Stimulated activated CD4-positive, alpha-beta T cell treated with anti-CD3 and anti-CD28 coated beads, Interleukin-1b, Interleukin-23, amount 100 ng/mL, for 48 hours (primary cell): ENCODE measurements at regions not wholly inside any gene's neighbourhood (a gene's known extent, or its start where the extent isn't known, plus 50 kb on each side); places are given as distances from the start of the nearest gene placed in this dataset.

Source experiments
- DNase-seq: peaks from one replicate; pipeline ENCODE4 v3.0.0-alpha.2; 2020

DNA sequence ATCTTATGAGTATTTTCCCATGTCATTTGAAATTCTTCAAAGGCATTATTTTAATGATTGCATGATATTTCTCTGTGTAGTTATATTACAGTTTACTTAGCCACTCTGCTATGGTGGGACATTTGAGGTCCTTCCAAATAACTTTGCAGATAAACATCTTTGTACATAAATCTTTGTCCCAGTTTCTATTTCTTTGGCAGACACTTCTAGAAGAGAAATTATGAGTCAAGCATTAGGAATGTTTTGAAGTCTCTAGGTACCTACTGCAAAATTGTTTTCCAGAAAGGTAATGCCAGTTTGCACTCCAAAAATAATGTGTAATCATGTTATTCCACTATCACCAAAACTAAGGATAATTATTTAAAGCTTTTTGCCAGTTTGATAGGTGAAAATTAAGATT lies 149.7 kb downstream of the EN1 start:
- no peak for DNase-seq

- no peak for DNase-seq
Observed at GRCh38 chr2:118696786-118697465, 150.5 kb downstream of the EN1 start.

GRCh38 chr2:118693287-118693822 lies 154.1 kb downstream of the EN1 start:
- no peak for DNase-seq

GRCh38 chr2:118689874-118690273 lies 157.6 kb downstream of the EN1 start:
- no peak for DNase-seq

DNA sequence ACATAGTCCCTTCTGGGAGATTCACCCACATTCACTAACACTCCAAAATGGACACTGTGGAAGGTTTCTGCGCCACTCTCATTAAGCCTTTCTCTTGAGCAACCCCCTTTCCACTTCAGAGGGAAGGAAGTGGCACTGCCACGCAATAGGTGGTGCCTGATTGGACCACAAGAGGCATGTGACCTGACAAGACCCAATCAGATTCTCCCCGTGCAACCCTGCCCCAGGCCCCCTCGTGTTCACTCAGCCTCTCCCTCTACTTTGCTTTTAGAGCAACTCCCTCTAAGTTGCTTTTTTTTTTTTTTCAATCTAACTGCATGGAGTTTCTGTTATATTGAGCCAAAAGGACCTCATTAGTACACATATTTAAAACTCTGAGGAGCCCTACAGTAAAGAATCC lies 158.0 kb downstream of the EN1 start:
- no peak for DNase-seq

DNA sequence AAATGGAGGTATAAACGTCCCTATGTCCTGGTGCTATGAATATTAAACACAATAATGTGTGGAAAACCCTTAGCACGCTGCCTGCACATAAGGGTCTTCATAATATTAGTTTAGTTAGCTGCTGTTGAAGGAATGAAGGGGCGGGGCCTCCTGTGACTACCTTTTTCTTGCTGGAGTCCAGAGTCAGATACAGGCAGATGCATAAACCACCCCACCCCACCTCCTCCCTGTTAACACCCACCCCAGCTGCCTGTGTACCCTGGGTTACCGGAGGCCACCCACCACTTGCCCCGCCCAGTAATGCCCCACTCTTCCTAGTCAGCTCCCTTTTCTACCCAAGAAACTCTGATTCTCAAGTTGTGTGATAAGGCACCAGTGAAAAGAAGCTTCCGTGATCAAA lies 158.4 kb downstream of the EN1 start:
- no peak for DNase-seq

DNA sequence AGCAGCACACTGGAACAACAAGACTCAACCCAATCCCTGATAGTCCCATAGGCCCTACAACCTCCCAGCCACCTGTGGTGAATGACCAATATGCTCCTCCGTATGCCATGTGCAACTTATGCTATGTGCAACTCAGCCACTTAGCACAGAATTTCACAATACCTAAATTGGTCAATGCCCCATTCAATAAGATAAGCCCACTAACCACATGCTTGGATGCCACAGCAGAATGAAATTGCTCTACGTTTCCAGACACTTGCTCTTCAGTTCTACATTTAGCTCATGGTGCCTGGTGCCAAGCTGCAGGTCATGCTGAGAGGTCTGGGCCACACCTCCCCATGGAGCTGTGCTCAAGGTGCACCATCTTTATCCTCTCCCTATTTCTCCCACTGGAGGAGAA lies 159.8 kb downstream of the EN1 start:
- no peak for DNase-seq

DNA sequence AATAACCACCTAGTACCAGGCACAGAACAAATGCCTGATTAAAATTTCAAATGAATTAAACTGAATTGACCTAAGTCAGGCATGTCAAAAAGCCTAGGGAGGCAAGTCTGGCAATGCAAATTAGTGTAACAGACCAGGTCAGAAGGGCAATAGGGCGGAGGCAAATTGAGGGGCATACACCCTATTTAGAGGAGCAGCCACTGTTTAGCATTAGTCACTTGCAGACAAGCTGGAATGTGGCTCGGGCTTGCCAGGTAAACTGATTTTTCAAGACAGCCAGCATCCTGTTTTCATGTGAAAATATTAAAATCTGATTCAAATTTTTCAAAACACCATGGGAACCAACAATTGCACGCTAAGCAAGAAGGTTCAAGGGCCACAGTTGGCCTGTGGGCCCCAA lies 160.3 kb downstream of the EN1 start:
- no peak for DNase-seq

DNA sequence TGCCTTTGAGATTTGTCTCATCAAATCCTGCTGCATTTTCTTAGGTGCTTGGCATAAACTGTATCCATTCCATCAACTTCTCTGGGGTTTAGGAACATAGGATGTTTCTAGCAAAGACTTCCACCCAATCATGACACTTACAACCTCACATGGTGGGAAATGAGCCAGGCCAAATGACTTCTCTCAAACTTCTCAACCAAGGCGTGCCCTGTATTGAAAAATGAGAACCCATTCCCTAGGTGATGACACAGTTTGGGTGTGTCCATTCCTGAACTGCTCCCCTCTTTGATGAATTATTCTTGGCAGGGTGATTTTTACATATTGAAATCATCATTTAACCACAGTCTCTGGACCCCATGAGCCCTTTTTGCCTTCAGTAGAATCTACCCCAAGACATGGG lies 161.1 kb downstream of the EN1 start:
- no peak for DNase-seq

DNA sequence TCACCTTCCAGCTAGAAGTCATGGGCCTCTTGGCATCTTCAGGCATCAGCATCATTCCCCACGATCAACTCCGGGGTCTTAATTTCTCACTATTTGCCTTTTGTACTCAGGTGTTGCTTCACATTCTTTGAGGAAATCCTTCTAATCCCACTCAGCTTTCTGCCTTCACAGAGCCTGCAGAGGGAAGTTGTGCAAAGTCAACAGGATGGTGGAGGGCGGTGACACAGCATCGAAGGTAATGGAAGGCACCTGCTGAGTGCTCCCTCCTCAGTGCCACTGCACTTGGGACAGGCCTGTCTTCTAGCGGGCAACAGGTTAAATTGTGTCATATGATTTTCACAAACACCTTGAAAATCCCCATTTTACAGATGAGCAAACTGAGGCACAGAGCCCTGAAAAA lies 164.0 kb downstream of the EN1 start:
- DNase-seq, result no peak

DNA sequence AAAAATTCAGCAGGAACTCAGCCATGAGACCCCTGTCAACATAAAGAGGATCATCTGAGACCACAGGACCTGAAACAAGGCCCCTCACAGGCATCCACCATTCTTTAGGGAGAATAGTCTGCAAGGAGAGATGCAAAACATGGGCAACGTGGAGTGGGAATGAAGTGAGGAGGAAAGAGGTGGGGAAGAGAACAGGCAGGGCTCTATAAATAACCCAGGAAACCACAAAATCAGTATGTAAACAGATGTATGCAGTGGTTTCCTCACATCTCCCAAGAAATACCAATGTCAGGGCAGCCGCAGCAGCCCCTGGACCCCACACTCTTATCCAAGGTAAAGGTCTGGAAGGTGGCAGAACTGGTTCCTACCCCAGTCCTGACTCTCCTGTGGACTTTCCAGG lies 168.5 kb downstream of the EN1 start:
- no peak for DNase-seq

GRCh38 chr2:118677546-118677945 lies 169.9 kb downstream of the EN1 start:
- DNase-seq, result no peak

GRCh38 chr2:118675531-118675930 lies 171.9 kb downstream of the EN1 start:
- DNase-seq, result no peak

DNA sequence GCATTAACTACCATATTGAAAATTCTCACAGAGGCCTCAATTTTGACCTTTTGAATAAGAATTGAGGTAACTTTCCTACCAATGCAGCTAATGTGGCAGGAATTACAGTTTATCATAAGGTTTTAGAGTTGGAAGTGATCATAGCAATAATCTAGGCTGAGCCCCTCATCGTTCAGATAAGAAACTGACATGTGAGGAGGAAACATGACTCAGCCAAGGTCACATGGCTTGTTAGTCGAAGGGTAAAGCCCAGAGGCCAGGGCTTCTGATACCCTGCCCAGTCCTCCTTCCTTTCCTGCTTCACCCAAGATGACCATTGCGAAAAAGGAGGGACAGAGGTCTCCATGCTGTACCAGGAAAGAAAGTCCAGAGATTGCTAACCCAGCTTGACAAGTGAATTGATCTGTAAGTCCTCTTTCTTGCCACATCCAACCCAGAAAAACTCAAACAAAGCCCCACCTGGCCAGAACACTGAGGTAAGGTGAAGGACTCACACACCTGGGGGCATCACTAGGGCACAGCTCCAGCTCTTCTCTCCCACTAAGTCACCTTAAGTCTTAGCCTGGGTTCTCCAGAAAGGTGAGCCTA lies 174.8 kb downstream of the EN1 start:
- DNase-seq, result no peak

GRCh38 chr2:118671701-118672454 lies 175.6 kb downstream of the EN1 start:
- DNase-seq, result no peak

- DNase-seq, result no peak
Observed at GRCh38 chr2:118670838-118671237, 176.6 kb downstream of the EN1 start.

GRCh38 chr2:118670276-118670675 lies 177.2 kb downstream of the EN1 start:
- DNase-seq, result no peak

DNA sequence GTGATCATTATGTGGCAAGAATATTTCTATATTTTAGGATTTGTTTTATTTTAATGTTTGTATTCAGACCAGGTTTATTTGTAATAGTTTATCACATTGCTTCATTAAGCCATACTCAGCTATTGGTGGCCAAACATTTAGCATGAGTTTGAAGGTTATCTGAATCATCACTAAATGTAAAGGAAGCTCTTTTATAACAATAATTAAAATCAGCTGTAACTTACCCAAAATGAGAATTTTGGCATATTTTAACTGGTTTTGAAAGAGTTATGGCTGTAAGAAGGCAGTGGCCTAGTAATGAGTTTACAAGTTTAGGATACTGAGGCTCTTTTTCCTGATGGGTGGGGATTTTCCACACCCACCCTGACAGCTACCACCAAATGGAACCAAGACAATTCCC lies 177.8 kb downstream of the EN1 start:
- DNase-seq, result no peak

GRCh38 chr2:118668431-118669424 lies 178.7 kb downstream of the EN1 start:
- DNase-seq, result no peak

GRCh38 chr2:118667964-118668363 lies 179.5 kb downstream of the EN1 start:
- DNase-seq, result no peak

- DNase-seq, result no peak
Observed at GRCh38 chr2:118667348-118667747, 180.1 kb downstream of the EN1 start.

GRCh38 chr2:118665784-118666529 lies 181.5 kb downstream of the EN1 start:
- DNase-seq, result no peak
